Small intestine (tissue), 7 donors: ENCODE measurements at regions not wholly inside any gene's neighbourhood (a gene's known extent, or its start where the extent isn't known, plus 50 kb on each side); places are given as distances from the start of the nearest gene placed in this dataset.

Source experiments
- DNase-seq, 2 donors: peaks; one replicate each; pipeline versions ENCODE4 v3.0.0 to v3.0.0-alpha.2; 2013
- FAIRE-seq: peaks from 2 replicates; lab custom pipeline; 2012; peaks lifted over from hg19 to GRCh38; lab: Jason Lieb, UNC
- H3K27ac ChIP-seq, 3 donors: one replicate each; pipeline ENCODE4 v1.5.1; 2013; ENCODE audit warnings: low read length in 2 of 3, mild to moderate bottlenecking in 2 of 3, control low read depth in 1 of 3, inconsistent platforms in 1 of 3, low read depth in 1 of 3, moderate library complexity in 1 of 3
- H3K27me3 ChIP-seq, 3 donors: one replicate each; pipeline ENCODE4 v1.6.1; 2013; ENCODE audit warnings: low read length in 3 of 3, inconsistent platforms in 1 of 3; ENCODE audit not compliant: control insufficient read depth in 3 of 3, insufficient read depth in 3 of 3
- H3K36me3 ChIP-seq, 3 donors: one replicate each; pipeline ENCODE4 v1.6.1; 2013; ENCODE audit warnings: low read length in 3 of 3, inconsistent platforms in 1 of 3, low read depth in 1 of 3, mild to moderate bottlenecking in 1 of 3, moderate library complexity in 1 of 3; ENCODE audit not compliant: control insufficient read depth in 3 of 3, insufficient read depth in 2 of 3
- H3K4me1 ChIP-seq, 3 donors: one replicate each; pipeline ENCODE4 v1.6.1; 2013; ENCODE audit warnings: low read length in 2 of 3, inconsistent platforms in 1 of 3, low read depth in 1 of 3, mild to moderate bottlenecking in 1 of 3, moderate library complexity in 1 of 3; ENCODE audit not compliant: control insufficient read depth in 3 of 3, insufficient read depth in 2 of 3
- H3K4me3 ChIP-seq, 3 donors: one replicate each; pipeline ENCODE4 v1.5.1; 2013; ENCODE audit warnings: low read length in 3 of 3, control low read depth in 1 of 3, inconsistent platforms in 1 of 3, low read depth in 1 of 3, mild to moderate bottlenecking in 1 of 3, moderate library complexity in 1 of 3
- H3K9me3 ChIP-seq, 2 donors: one replicate each; pipeline ENCODE4 v1.6.1; 2013; ENCODE audit warnings: low read depth in 1 of 2, low read length in 1 of 2; ENCODE audit not compliant: control insufficient read depth in 2 of 2, insufficient read depth in 1 of 2
- WGBS, 3 donors: extraction: QIAGEN DNeasy Blood & Tissue Kit; methylation state at CpG; one replicate each; pipeline ENCODE4 v1.1.7; 2013; 5-methylcytosine and 5-hydroxymethylcytosine counted together
- donor health status: healthy with polysubstance abuse.
- donor health status: control.
- donor health status: control.
- donor health status: Bipolar disorder and iron deficiency.
- donor health status: healthy.

DNA sequence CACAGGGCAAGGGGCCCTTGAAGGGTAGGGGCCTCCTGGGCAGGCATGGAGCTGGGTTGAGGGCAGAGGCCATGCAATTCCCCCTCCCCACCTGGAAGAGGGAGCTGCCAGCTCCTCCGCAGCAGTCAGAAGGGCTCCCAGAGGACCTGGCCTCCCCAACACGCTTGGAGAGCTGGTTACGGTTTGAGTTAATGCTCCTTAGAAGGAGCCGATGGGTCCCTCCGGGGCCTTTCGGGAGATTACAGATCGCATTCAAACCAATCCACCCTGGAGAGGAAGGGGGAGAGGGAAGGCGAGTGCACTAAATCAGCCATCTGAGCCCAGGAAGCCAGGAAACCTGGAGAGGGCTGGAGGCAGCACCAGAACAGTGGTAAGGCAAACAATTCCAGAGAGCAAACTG is 106.3 kb upstream of the CSF3R start:
- DNase-seq (no peak), FAIRE-seq (no peak)
- WGBS, 3 donors: 61 to 75% (median 73%) methylated on average over 8 of the region's 8 CpGs
- H3K4me3 ChIP-seq: no peak overlapping the region
- H3K36me3 ChIP-seq: no peaks in the 10 kb centered on the region
- H3K4me1 ChIP-seq: no peaks in the 10 kb centered on the region
- peaks cover 0 to 21% (median 18%) of the 10 kb centered on the region in 3 donors for H3K27me3 ChIP-seq
- no peak overlapping the region for H3K27ac ChIP-seq
- no peaks in the 10 kb centered on the region for H3K9me3 ChIP-seq

DNA sequence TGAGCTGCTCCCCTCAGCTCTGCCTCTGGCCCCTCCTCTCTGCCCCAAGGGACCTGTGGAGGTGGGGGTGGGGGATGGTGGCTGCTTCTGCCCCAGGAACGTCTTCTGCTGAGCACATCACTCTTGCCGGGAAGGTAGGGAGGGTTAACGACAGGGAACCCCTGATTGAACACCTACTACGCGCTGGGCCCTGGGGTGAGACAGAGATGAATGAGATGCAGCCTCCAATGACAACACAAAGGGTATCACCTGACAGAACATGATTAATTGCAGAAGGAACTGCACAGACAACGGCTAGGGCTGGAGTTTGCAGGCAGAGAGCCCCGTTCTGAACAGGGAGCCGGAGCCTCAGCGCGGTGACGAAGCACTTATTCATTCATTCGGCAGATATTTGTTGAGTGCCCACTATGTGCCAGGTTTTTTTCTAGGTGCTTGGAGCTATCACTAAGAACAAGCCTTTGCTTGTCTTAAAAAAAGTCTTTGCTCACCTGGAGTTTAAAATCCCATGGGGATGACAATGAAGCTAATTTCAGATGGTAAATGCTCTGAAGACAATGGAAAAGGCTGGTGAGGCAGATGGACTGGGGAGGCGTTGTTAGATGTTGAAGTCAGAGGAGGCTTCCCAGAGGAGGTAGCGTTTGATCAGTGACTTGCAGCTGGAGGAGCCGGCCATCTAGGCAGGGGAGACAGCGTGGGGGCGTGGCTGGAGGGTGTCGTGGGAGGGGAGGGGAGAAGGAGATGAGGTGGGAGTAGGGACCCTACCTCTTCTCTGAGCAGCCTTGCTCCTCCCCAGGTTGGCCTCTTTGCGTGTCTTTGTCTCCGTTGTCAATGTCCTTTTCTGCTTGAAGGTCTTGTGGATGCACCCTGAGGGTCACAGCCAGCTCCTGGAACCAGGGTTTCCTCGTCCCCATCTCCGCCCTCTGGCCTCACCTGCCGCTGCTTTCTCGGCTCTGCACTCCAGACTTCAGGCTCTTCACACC is 103.1 kb upstream of the CSF3R start:
- H3K36me3 ChIP-seq: no peaks in the 10 kb centered on the region
- FAIRE-seq (no peak), DNase-seq (no peak)
- no peak overlapping the region for H3K4me3 ChIP-seq
- peaks cover 0 to 26% (median 21%) of the 10 kb centered on the region in 3 donors for H3K27me3 ChIP-seq
- no peak overlapping the region for H3K27ac ChIP-seq
- no peaks in the 10 kb centered on the region for H3K4me1 ChIP-seq
- no peaks in the 10 kb centered on the region for H3K9me3 ChIP-seq
- WGBS, 3 donors: 19 to 23% (median 22%) methylated on average over 21 to 24 of the region's 24 CpGs

- DNase-seq (no peak), FAIRE-seq (no peak)
- no peaks in the 10 kb centered on the region for H3K36me3 ChIP-seq
- no peaks in the 10 kb centered on the region for H3K4me1 ChIP-seq
- H3K27me3 ChIP-seq: peaks cover 0 to 26% (median 16%) of the 10 kb centered on the region in 3 donors
- H3K27ac ChIP-seq: no peak overlapping the region
- 61 to 73% (median 69%) methylated on average over 6 of the region's 6 CpGs for WGBS, 3 donors
- H3K9me3 ChIP-seq: no peaks in the 10 kb centered on the region
- no peak overlapping the region for H3K4me3 ChIP-seq
These were observed 102.3 kb upstream of the CSF3R start for GRCh38 chr1:36584874-36585453.

DNA sequence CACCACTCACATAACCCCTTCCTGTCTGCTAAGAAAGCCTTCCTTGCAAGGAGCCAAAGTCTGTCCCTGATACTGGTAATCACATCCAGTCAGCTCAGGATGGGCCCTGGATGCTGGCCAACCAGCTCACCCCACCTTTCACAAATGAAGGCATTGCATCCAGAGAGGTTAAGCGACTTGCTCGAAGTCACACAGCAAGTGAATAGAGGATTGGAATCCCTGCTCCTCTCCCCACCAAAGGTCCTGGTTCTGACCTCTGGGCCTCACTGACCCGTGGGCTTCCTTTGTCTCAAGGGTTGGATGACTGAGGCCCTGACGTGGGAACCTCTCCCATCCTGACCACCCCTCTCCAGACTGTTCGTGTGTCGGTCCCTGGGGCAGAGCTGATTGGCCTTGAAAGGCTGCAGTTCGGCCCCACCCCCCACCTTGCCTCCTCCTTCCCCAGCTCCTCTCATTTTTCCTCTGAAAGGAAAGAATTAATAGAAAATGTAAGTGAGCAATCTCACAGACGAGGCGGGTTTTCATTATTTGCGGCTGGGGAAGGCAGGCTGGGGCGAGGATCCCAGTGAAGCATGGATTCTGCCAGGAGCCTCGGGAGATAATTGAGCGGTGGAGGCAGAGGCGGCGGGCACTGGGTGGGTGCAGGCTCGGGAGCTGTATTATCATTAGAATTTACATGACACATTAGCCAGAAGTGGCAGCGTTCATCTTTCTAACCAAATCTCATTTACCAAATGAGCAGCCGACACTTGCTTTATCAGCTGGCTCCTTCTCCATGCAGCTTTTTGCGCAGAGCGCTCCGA is 101.5 kb upstream of the CSF3R start:
- H3K27me3 ChIP-seq: peaks cover 0 to 21% (median 16%) of the 10 kb centered on the region in 3 donors
- H3K4me1 ChIP-seq: no peaks in the 10 kb centered on the region
- 64 to 65% (median 64%) methylated on average over 21 of the region's 21 CpGs for WGBS, 3 donors
- no peak overlapping the region for H3K4me3 ChIP-seq
- no peak overlapping the region for H3K27ac ChIP-seq
- no peak for FAIRE-seq
- H3K36me3 ChIP-seq: no peaks in the 10 kb centered on the region
- no peaks in the 10 kb centered on the region for H3K9me3 ChIP-seq
- no peak for DNase-seq

DNA sequence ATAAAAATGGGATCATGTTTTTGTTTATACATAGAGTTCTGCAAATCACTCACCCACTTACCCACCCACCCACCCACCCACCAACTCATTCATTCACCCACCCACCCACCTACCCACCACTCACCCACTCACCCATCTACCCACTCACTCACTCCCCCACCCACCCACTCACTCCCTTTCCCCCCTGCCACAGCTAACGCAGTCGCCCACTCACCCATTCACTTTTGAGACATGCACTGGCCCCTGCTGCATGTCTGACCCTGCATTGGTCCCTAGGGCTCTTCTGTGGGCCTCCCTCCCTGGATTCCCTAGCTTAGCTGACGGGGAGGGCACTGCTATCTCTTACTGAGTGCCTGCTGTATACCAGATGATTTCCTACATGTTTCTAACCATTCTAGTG is 100.4 kb upstream of the CSF3R start:
- DNase-seq (no peak), FAIRE-seq (no peak)
- 45 to 87% (median 68%) methylated on average over 3 of the region's 3 CpGs for WGBS, 3 donors
- Histone ChIP-seq H3K4me3 (no peak overlapping the region), H3K36me3 (no peaks in the 10 kb centered on the region), H3K4me1 (no peaks in the 10 kb centered on the region), H3K27ac (no peak overlapping the region), H3K9me3 (no peaks in the 10 kb centered on the region), H3K27me3 (peaks cover 0 to 17% (median 16%) of the 10 kb centered on the region in 3 donors)

- Histone ChIP-seq H3K36me3 (no peaks in the 10 kb centered on the region), H3K9me3 (no peaks in the 10 kb centered on the region), H3K4me1 (no peaks in the 10 kb centered on the region), H3K4me3 (no peak overlapping the region), H3K27ac (no peak overlapping the region), H3K27me3 (peaks cover 0 to 17% (median 16%) of the 10 kb centered on the region in 3 donors)
- WGBS, 3 donors: 57 to 63% (median 59%) methylated on average over 12 of the region's 12 CpGs
- DNase-seq (no peak), FAIRE-seq (no peak)
These were observed 99.5 kb upstream of the CSF3R start for GRCh38 chr1:36582066-36582755.

DNA sequence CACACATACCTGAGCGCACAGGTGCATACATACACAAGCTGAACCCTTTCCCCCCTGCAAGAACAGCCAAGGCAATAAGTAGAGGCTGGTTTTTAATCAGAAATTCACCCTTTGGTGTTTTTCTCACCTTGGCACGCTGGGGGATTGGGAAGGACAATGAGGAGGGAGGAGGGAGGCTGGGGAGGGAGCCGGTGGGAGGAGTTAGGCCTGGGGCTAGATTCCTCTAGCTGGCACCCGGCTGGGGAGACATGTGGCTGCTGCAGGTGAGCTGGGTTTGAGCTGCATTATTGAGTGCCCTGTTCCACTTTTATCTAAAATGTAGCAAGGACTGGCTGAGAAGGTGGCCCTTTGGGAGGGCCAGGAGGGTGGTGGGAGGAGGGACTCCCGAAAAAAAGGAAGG is 97.8 kb upstream of the CSF3R start:
- no peak for DNase-seq
- Histone ChIP-seq H3K4me1 (no peaks in the 10 kb centered on the region), H3K27me3 (peaks cover 0 to 9% (median 4%) of the 10 kb centered on the region in 3 donors), H3K4me3 (no peak overlapping the region), H3K27ac (no peak overlapping the region), H3K9me3 (no peaks in the 10 kb centered on the region), H3K36me3 (no peaks in the 10 kb centered on the region)
- FAIRE-seq: no peak
- 22 to 27% (median 25%) methylated on average over 5 of the region's 5 CpGs for WGBS, 3 donors

GRCh38 chr1:36579039-36579438 is 96.3 kb upstream of the CSF3R start:
- Histone ChIP-seq H3K27ac (no peak overlapping the region), H3K27me3 (peaks cover 0 to 12% (median 4%) of the 10 kb centered on the region in 3 donors), H3K4me3 (no peak overlapping the region), H3K36me3 (no peaks in the 10 kb centered on the region), H3K9me3 (no peaks in the 10 kb centered on the region), H3K4me1 (no peaks in the 10 kb centered on the region)
- 54 to 66% (median 60%) methylated on average over 8 of the region's 8 CpGs for WGBS, 3 donors
- DNase-seq (no peak), FAIRE-seq (no peak)
